ENCODE measurements at regions not wholly inside any gene's neighbourhood (a gene's known extent, or its start where the extent isn't known, plus 50 kb on each side); places are given as distances from the start of the nearest gene placed in this dataset.

- WGBS, result 73% methylated on average over 1 of the region's 1 CpG
- Histone ChIP-seq H3K4me3 (no peak overlapping the region), H3K27me3 (replicated peaks; ENCODE audit: insufficient read depth) (peaks cover 3% of the 10 kb centered on the region), H3K36me3 (no peaks in the 10 kb centered on the region), H3K9me3 (no peaks in the 10 kb centered on the region), H3K4me1 (replicated peaks) (no peaks in the 10 kb centered on the region), H3K27ac (no peak overlapping the region)
- TF ChIP-seq POLR2AphosphoS5 (IDR thresholded peaks at IDR 0.05) (no peak), POLR2A (IDR thresholded peaks at IDR 0.05) (no peak), CTCF (IDR thresholded peaks at IDR 0.05) (no peak)
- intact Hi-C loops (cut with DNase I), result no loop called here
- DNase-seq (ENCODE audit: low spot score), result no peak
These were observed 465.3 kb downstream of the PRKD1 start for GRCh38 chr14:29462321-29462720.

GRCh38 chr14:29462772-29463171, 464.9 kb downstream of the PRKD1 start:
- no peak for DNase-seq (ENCODE audit: low spot score)

GRCh38 chr14:29463727-29464395, 463.8 kb downstream of the PRKD1 start:
- intact Hi-C loops (cut with DNase I), result no loop called here
- Histone ChIP-seq H3K36me3 (no peaks in the 10 kb centered on the region), H3K9me3 (no peaks in the 10 kb centered on the region), H3K4me3 (no peak overlapping the region), H3K27me3 (replicated peaks; ENCODE audit: insufficient read depth) (peaks cover 3% of the 10 kb centered on the region), H3K27ac (no peak overlapping the region), H3K4me1 (replicated peaks) (no peaks in the 10 kb centered on the region)
- TF ChIP-seq POLR2A (IDR thresholded peaks at IDR 0.05) (no peak), POLR2AphosphoS5 (IDR thresholded peaks at IDR 0.05) (no peak), CTCF (IDR thresholded peaks at IDR 0.05) (no peak)
- no peak for DNase-seq (ENCODE audit: low spot score)
- 41% methylated on average over 6 of the region's 6 CpGs for WGBS

More at GRCh38 chr14:29462772-29463171, 464.9 kb downstream of the PRKD1 start:
- no peaks in the 10 kb centered on the region for H3K36me3 ChIP-seq
- no peaks in the 10 kb centered on the region for H3K4me1 ChIP-seq (replicated peaks)
- peaks cover 3% of the 10 kb centered on the region for H3K27me3 ChIP-seq (replicated peaks; ENCODE audit: insufficient read depth)
- no peak overlapping the region for H3K4me3 ChIP-seq
- WGBS, result 90% methylated on average over 2 of the region's 2 CpGs
- intact Hi-C loops (cut with DNase I), result no loop called here
- H3K9me3 ChIP-seq, result no peaks in the 10 kb centered on the region
- no peak for TF ChIP-seq POLR2AphosphoS5 (IDR thresholded peaks at IDR 0.05)
- no peak overlapping the region for H3K27ac ChIP-seq

- intact Hi-C loops (cut with DNase I), result no loop called here
- no peak for TF ChIP-seq POLR2AphosphoS5 (IDR thresholded peaks at IDR 0.05)
- no peak for TF ChIP-seq CTCF (IDR thresholded peaks at IDR 0.05)
- TF ChIP-seq POLR2A (IDR thresholded peaks at IDR 0.05), result no peak
- no peaks in the 10 kb centered on the region for H3K4me1 ChIP-seq (replicated peaks)
- no peak overlapping the region for H3K4me3 ChIP-seq
- WGBS, result 38% methylated on average over 2 of the region's 2 CpGs
- no peaks in the 10 kb centered on the region for H3K36me3 ChIP-seq
- H3K27ac ChIP-seq, result no peak overlapping the region
- H3K27me3 ChIP-seq (replicated peaks; ENCODE audit: insufficient read depth), result peaks cover 3% of the 10 kb centered on the region
- DNase-seq (ENCODE audit: low spot score), result no peak
- no peaks in the 10 kb centered on the region for H3K9me3 ChIP-seq
These were observed 462.6 kb downstream of the PRKD1 start for GRCh38 chr14:29465095-29465494.

- no peak overlapping the region for H3K4me3 ChIP-seq
- H3K27me3 ChIP-seq (replicated peaks; ENCODE audit: insufficient read depth), result no peaks in the 10 kb centered on the region
- TF ChIP-seq CTCF (IDR thresholded peaks at IDR 0.05) (no peak), POLR2A (IDR thresholded peaks at IDR 0.05) (no peak), POLR2AphosphoS5 (IDR thresholded peaks at IDR 0.05) (no peak)
- DNase-seq (ENCODE audit: low spot score), result no peak
- no peaks in the 10 kb centered on the region for H3K9me3 ChIP-seq
- H3K4me1 ChIP-seq (replicated peaks), result no peaks in the 10 kb centered on the region
- no peak overlapping the region for H3K27ac ChIP-seq
- H3K36me3 ChIP-seq, result no peaks in the 10 kb centered on the region
- intact Hi-C loops (cut with DNase I), result no loop called here
These were observed 452.0 kb downstream of the PRKD1 start for GRCh38 chr14:29475641-29476040.
